ENCODE measurements at regions not wholly inside any gene's neighbourhood (a gene's known extent, or its start where the extent isn't known, plus 50 kb on each side); places are given as distances from the start of the nearest gene placed in this dataset.

- TF ChIP-seq CTCF (IDR thresholded peaks at IDR 0.05) (no peak), EZH2 (IDR thresholded peaks at IDR 0.05; ENCODE audit: borderline replicate concordance, insufficient read depth, low read depth, low read length, poor library complexity, severe bottlenecking) (no peak)
These were observed 250.7 kb downstream of the RMST start for GRCh38 chr12:97713270-97713669.
